ENCODE measurements at regions not wholly inside any gene's neighbourhood (a gene's known extent, or its start where the extent isn't known, plus 50 kb on each side); places are given as distances from the start of the nearest gene placed in this dataset.
"Not testable (repeated sequence)": the region's sequence is repeated elsewhere in the genome, so short reads cannot be mapped to it uniquely, and the experiment has no call there.

GRCh38 chr5:17021602-17021932, 85.5 kb upstream of the MYO10 start:
- H3K27ac Mint-ChIP-seq (ENCODE audit: unreplicated experiment): no peak overlapping the region
- no peaks in the 10 kb centered on the region for H3K36me3 Mint-ChIP-seq (ENCODE audit: unreplicated experiment)
- no peak for TF ChIP-seq CTCF (IDR thresholded peaks at IDR 0.05; ENCODE audit: partially characterized antibody, unreplicated experiment)
- no peaks in the 10 kb centered on the region for H3K27me3 Mint-ChIP-seq (ENCODE audit: unreplicated experiment)
- H3K4me1 Mint-ChIP-seq (ENCODE audit: low read depth, unreplicated experiment): peaks cover 10% of the 10 kb centered on the region
- H3K9me3 Mint-ChIP-seq (ENCODE audit: unreplicated experiment): peaks cover 2% of the 10 kb centered on the region
- no peak for DNase-seq
- H3K4me3 Mint-ChIP-seq (ENCODE audit: unreplicated experiment): no peak overlapping the region

DNA sequence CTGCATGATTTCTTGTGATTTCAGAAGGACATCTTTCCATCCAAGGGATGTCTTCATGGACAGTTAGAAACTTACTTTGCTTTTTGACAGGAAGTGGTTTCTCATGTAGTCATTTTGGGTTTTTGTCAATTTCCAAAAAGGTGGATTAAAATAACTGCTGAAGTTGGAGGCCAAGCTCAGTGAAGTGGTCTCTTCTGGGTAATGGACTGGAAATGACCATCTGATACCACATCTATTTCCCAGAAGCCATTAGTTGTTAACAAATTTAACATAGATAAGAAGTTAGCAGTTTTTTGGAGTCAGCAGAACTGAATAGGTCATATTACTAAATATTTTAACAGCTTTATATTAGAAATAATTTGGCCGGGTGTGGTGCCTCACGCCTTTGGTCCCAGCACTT, 86.2 kb upstream of the MYO10 start:
- H3K9me3 Mint-ChIP-seq (ENCODE audit: unreplicated experiment): no peaks in the 10 kb centered on the region
- H3K27ac Mint-ChIP-seq (ENCODE audit: unreplicated experiment): no peak overlapping the region
- H3K36me3 Mint-ChIP-seq (ENCODE audit: unreplicated experiment): no peaks in the 10 kb centered on the region
- H3K4me1 Mint-ChIP-seq (ENCODE audit: low read depth, unreplicated experiment): peaks cover 10% of the 10 kb centered on the region
- no peaks in the 10 kb centered on the region for H3K27me3 Mint-ChIP-seq (ENCODE audit: unreplicated experiment)
- no peak for DNase-seq
- no peak for TF ChIP-seq CTCF (IDR thresholded peaks at IDR 0.05; ENCODE audit: partially characterized antibody, unreplicated experiment)
- no peak overlapping the region for H3K4me3 Mint-ChIP-seq (ENCODE audit: unreplicated experiment)

DNA sequence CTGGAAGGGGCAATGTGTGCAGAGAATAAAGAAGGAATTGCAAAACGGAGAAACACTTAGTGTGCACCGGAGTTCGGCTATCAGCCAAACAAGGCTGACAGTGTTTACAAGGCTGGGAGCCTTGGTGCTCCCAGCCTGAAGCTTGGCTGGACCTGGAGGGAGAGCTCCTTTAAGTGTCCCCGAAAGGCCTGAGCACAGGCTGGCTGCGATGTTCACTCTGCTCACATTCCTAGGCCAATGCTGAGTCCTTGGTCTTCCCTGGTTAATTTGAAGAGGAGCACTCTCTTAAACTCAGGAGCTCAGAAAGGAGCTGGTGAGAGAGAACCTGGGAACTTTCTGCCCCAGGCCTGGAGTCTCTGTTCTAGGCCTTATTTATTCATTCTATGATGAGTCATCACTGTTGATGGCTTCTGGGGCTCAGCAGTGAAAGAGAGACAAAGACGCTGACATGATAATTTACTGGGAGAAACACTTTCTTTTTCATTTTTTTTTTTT, 88.6 kb upstream of the MYO10 start:
- DNase-seq: no peak
- no peaks in the 10 kb centered on the region for H3K36me3 Mint-ChIP-seq (ENCODE audit: unreplicated experiment)
- peaks cover 10% of the 10 kb centered on the region for H3K4me1 Mint-ChIP-seq (ENCODE audit: low read depth, unreplicated experiment)
- H3K9me3 Mint-ChIP-seq (ENCODE audit: unreplicated experiment): no peaks in the 10 kb centered on the region
- no peak for TF ChIP-seq CTCF (IDR thresholded peaks at IDR 0.05; ENCODE audit: partially characterized antibody, unreplicated experiment)
- no peak overlapping the region for H3K4me3 Mint-ChIP-seq (ENCODE audit: unreplicated experiment)
- H3K27me3 Mint-ChIP-seq (ENCODE audit: unreplicated experiment): no peaks in the 10 kb centered on the region
- no peak overlapping the region for H3K27ac Mint-ChIP-seq (ENCODE audit: unreplicated experiment)

DNA sequence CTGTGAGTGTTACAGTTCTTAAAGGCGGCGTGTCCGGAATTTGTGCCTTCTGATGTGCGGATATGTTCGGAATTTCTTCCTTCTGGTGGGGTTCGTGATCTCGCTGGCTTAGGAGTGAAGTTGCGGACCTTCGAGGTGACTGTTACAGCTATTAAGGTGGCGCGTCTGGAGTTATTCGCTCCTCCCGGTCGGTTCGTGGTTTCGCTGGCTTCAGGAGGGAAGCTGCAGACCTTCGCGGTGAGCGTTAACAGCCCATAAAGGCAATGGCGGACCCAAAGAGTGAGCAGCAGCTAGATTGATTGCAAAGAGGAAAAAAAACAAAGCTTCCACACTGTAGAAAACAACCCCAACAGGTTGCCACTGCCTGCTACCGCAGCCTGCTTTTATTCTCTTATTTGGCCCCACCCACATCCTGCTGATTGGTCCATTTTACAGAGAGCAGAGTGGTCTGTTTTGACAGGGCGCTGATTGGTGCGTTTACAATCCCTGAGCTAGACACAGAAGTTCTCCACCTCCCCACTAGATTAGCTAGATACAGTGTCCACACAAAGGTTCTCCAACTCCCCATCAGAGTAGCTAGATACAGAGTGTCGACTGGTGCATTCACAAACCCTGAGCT, 95.7 kb upstream of the MYO10 start:
- H3K4me3 Mint-ChIP-seq (ENCODE audit: unreplicated experiment); H3K36me3 Mint-ChIP-seq (ENCODE audit: unreplicated experiment); DNase-seq; H3K27me3 Mint-ChIP-seq (ENCODE audit: unreplicated experiment); H3K27ac Mint-ChIP-seq (ENCODE audit: unreplicated experiment); H3K9me3 Mint-ChIP-seq (ENCODE audit: unreplicated experiment); H3K4me1 Mint-ChIP-seq (ENCODE audit: low read depth, unreplicated experiment): not testable (repeated sequence)

DNA sequence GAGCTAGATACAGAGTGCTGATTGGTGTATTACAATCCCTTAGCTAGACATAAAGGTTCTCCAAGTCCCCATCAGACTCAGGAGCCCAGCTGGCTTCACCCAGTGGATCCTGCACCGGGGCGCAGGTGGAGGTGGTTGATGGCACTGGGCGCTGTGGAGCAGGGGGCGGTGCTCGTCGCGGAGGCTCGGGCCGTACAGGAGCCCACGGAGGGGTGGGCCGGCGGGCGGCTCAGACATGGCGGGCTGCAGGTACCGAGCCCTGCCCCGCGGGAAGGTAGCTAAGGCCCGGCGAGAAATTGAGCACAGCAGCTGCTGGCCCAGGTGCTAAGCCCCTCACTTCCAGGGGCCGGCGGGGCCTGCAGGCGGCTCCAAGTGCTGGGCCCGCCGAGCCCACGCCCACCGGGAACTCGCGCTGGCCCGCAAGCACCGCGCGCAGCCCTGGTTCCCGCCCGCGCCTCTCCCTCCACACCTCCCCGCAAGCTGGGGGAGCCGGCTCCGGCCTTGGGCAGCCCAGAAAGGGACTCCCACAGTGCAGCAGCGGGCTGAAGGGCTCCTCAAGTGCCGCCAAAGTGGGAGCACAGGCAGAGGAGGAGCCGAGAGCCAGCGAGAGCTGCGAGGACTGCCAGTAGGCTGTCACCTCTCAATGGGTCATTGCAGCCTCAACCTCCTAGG, 96.4 kb upstream of the MYO10 start:
- DNase-seq; H3K36me3 Mint-ChIP-seq (ENCODE audit: unreplicated experiment); H3K9me3 Mint-ChIP-seq (ENCODE audit: unreplicated experiment); H3K27ac Mint-ChIP-seq (ENCODE audit: unreplicated experiment); H3K27me3 Mint-ChIP-seq (ENCODE audit: unreplicated experiment); H3K4me3 Mint-ChIP-seq (ENCODE audit: unreplicated experiment); H3K4me1 Mint-ChIP-seq (ENCODE audit: low read depth, unreplicated experiment): not testable (repeated sequence)

DNA sequence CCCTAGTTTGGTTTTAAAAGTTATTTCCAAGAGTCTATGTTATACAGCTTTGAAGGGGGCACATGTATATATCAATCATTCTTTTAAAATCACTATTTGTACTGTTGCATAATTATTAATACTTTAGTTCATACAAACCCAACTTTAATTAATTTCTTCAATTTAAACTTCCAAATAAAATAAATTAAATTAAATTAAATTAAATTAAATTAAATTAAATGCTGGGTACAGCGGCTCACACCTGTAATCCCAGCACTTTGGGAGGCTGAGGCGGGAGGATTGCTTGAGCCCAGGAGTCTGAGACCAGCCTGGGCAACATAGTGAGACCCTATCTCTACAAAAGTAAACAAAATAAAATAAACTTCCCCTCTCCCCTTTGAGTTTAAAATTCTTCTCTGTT, 98.9 kb upstream of the MYO10 start:
- not testable (repeated sequence) for H3K27ac Mint-ChIP-seq (ENCODE audit: unreplicated experiment); DNase-seq; H3K27me3 Mint-ChIP-seq (ENCODE audit: unreplicated experiment); H3K4me1 Mint-ChIP-seq (ENCODE audit: low read depth, unreplicated experiment); H3K36me3 Mint-ChIP-seq (ENCODE audit: unreplicated experiment); H3K4me3 Mint-ChIP-seq (ENCODE audit: unreplicated experiment); H3K9me3 Mint-ChIP-seq (ENCODE audit: unreplicated experiment)

Measured in glutamatergic neuron (in vitro differentiated cells).